Right ventricle myocardium inferior (tissue), 1 donor: ENCODE measurements at regions not wholly inside any gene's neighbourhood (a gene's known extent, or its start where the extent isn't known, plus 50 kb on each side); places are given as distances from the start of the nearest gene placed in this dataset.

Experiments
- ATAC-seq: fragments of 200-7000 bp; cut with Tn5 transposase; one replicate; pipeline ENCODE4 v1.9.1; 2020; ENCODE audit warnings: mild to moderate bottlenecking, moderate library complexity
- DNase-seq: peaks from one replicate; pipeline ENCODE4 v3.0.0; 2021; ENCODE audit errors: missing footprints
- intact Hi-C: fragments of 100-400 bp; cut with DNase I; formaldehyde crosslinking; loops from one replicate; pipeline ENCODE4 v1.11.0; 2022
- donor health status: DM: no; HTN: yes; CAD: no; lungs with severe emphysema.

- DNase-seq (no peak), ATAC-seq (no peak)
- intact Hi-C loops: no loop called here
Measured at GRCh38 chr10:123555616-123556015, 110.5 kb upstream of the GPR26 start.

GRCh38 chr10:123556049-123556448, 110.1 kb upstream of the GPR26 start:
- DNase-seq: no peak
- intact Hi-C loops: no loop called here
- ATAC-seq: no peak

- intact Hi-C loops: no loop called here
- ATAC-seq (no peak), DNase-seq (no peak)
Measured at GRCh38 chr10:123556736-123557135, 109.4 kb upstream of the GPR26 start.

- DNase-seq (no peak), ATAC-seq (no peak)
- intact Hi-C loops: loop anchor here (2.0 kb wide), 1 partner anchor 425 kb away; no protein-coding TSS in a partner anchor
Measured at GRCh38 chr10:123557366-123558108, 108.6 kb upstream of the GPR26 start.

- DNase-seq: no peak
- no peak for ATAC-seq
- intact Hi-C loops: loop anchor here (1.0 to 2.0 kb wide), 2 partner anchors 426 to 515 kb away; no protein-coding TSS in a partner anchor
Measured at GRCh38 chr10:123558651-123559050, 107.5 kb upstream of the GPR26 start.

- peak; percentile 77 for DNase-seq
- ATAC-seq: peak; percentile 79
- intact Hi-C loops: loop anchor here (1.0 to 2.0 kb wide), 2 partner anchors 426 to 516 kb away; no protein-coding TSS in a partner anchor
Measured at GRCh38 chr10:123559066-123559822, 106.9 kb upstream of the GPR26 start.

- intact Hi-C loops: loop anchor here (1.0 to 2.0 kb wide), 2 partner anchors 427 to 516 kb away; no protein-coding TSS in a partner anchor
- ATAC-seq (no peak), DNase-seq (no peak)
Measured at GRCh38 chr10:123559823-123560092, 106.4 kb upstream of the GPR26 start.

- intact Hi-C loops: no loop called here
- DNase-seq (no peak), ATAC-seq (no peak)
Measured at GRCh38 chr10:123560301-123561140, 105.6 kb upstream of the GPR26 start.

GRCh38 chr10:123561141-123561440, 105.1 kb upstream of the GPR26 start:
- ATAC-seq: no peak
- DNase-seq: no peak
- intact Hi-C loops: no loop called here

GRCh38 chr10:123562387-123562786, 103.8 kb upstream of the GPR26 start:
- DNase-seq: no peak
- no peak for ATAC-seq
- intact Hi-C loops: no loop called here

GRCh38 chr10:123562811-123563580, 103.2 kb upstream of the GPR26 start:
- intact Hi-C loops: no loop called here
- no peak for DNase-seq
- ATAC-seq: no peak

- DNase-seq (no peak), ATAC-seq (no peak)
- intact Hi-C loops: no loop called here
Measured at GRCh38 chr10:123563581-123563855, 102.6 kb upstream of the GPR26 start.

GRCh38 chr10:123563994-123564393, 102.2 kb upstream of the GPR26 start:
- intact Hi-C loops: no loop called here
- DNase-seq (no peak), ATAC-seq (no peak)

GRCh38 chr10:123564631-123565030, 101.5 kb upstream of the GPR26 start:
- ATAC-seq: no peak
- intact Hi-C loops: no loop called here
- DNase-seq: no peak

- ATAC-seq: no peak
- intact Hi-C loops: no loop called here
- DNase-seq: no peak
Measured at GRCh38 chr10:123565691-123566660, 100.2 kb upstream of the GPR26 start.

- DNase-seq (no peak), ATAC-seq (no peak)
- intact Hi-C loops: no loop called here
Measured at GRCh38 chr10:123567984-123568739, 98.0 kb upstream of the GPR26 start.

- no peak for DNase-seq
- intact Hi-C loops: no loop called here
Measured at GRCh38 chr10:123568751-123569150, 97.4 kb upstream of the GPR26 start.

More at GRCh38 chr10:123568751-123569150, 97.4 kb upstream of the GPR26 start:
- no peak for ATAC-seq
